PC-3 (cell line): ENCODE measurements at regions not wholly inside any gene's neighbourhood (a gene's known extent, or its start where the extent isn't known, plus 50 kb on each side); places are given as distances from the start of the nearest gene placed in this dataset.

Experiments used
- CTCF ChIP-seq: fragments of 300-600 bp; sonication (generic); conservative IDR thresholded peaks from 2 replicates; pipeline ENCODE4 v1.5.1; 2017; ENCODE audit warnings: antibody characterized with exemption, low read depth, mild to moderate bottlenecking, low read length
- EZH2 ChIP-seq: fragments of 300-600 bp; sonication (generic); IDR thresholded peaks from one replicate; pipeline ENCODE4 v1.6.1; 2017; ENCODE audit warnings: antibody characterized with exemption, mild to moderate bottlenecking, low read length; ENCODE audit not compliant: unreplicated experiment

- TF ChIP-seq CTCF (no peak), EZH2 (no peak)
Measured at GRCh38 chr18:2164644-2165550, 406.4 kb downstream of the METTL4 start.
